GM23248 (cell line): ENCODE measurements at regions not wholly inside any gene's neighbourhood (a gene's known extent, or its start where the extent isn't known, plus 50 kb on each side); places are given as distances from the start of the nearest gene placed in this dataset.

Experiments
- DNase-seq: peaks from one replicate; pipeline ENCODE4 v3.0.0-alpha.2; 2015
- H2AFZ ChIP-seq: fragments of 200-600 bp; sonication (generic); 2 replicates; pipeline ENCODE4 v1.6.1; 2016; ENCODE audit warnings: antibody characterized with exemption
- H3F3A ChIP-seq: fragments of 200-600 bp; sonication (generic); 2 replicates; pipeline ENCODE4 v1.6.1; 2016; ENCODE audit warnings: mild to moderate bottlenecking, antibody characterized with exemption, mixed run types; ENCODE audit not compliant: insufficient read depth
- H3K27ac ChIP-seq: fragments of 200-600 bp; sonication (generic); 2 replicates; pipeline ENCODE4 v1.5.1; 2016; ENCODE audit warnings: mild to moderate bottlenecking
- H3K27me3 ChIP-seq: fragments of 200-600 bp; sonication (generic); replicated peaks from 2 replicates; pipeline ENCODE4 v1.6.1; 2016; ENCODE audit warnings: mild to moderate bottlenecking; ENCODE audit not compliant: insufficient read depth
- H3K36me3 ChIP-seq: fragments of 200-600 bp; sonication (generic); 2 replicates; pipeline ENCODE4 v1.6.1; 2016; ENCODE audit warnings: low read depth, mild to moderate bottlenecking
- H3K4me1 ChIP-seq: fragments of 200-600 bp; sonication (generic); 2 replicates; pipeline ENCODE4 v1.6.1; 2016; ENCODE audit warnings: mild to moderate bottlenecking; ENCODE audit not compliant: insufficient read depth
- H3K4me2 ChIP-seq: fragments of 200-600 bp; sonication (generic); one replicate; pipeline ENCODE4 v1.6.1; 2016; ENCODE audit warnings: mild to moderate bottlenecking; ENCODE audit not compliant: unreplicated experiment
- H3K4me3 ChIP-seq: fragments of 200-600 bp; sonication (generic); 2 replicates; pipeline ENCODE4 v1.5.1; 2016; ENCODE audit warnings: mild to moderate bottlenecking
- H3K79me2 ChIP-seq: fragments of 200-600 bp; sonication (generic); 2 replicates; pipeline ENCODE4 v1.6.1; 2016; ENCODE audit warnings: mild to moderate bottlenecking; ENCODE audit not compliant: insufficient read depth
- H3K9ac ChIP-seq: fragments of 200-600 bp; sonication (generic); 2 replicates; pipeline ENCODE4 v1.6.1; 2016; ENCODE audit warnings: mild to moderate bottlenecking
- H3K9me2 ChIP-seq: fragments of 200-600 bp; sonication (generic); 2 replicates; pipeline ENCODE4 v1.6.1; 2016; ENCODE audit warnings: mixed run types, mild to moderate bottlenecking, moderate library complexity; ENCODE audit not compliant: insufficient read depth
- H3K9me3 ChIP-seq: fragments of 200-600 bp; sonication (generic); one replicate; pipeline ENCODE4 v1.6.1; 2017; ENCODE audit warnings: low read depth
- H4K20me1 ChIP-seq: fragments of 200-600 bp; sonication (generic); 2 replicates; pipeline ENCODE4 v1.6.0; 2016; ENCODE audit not compliant: insufficient read depth
- EZH2 ChIP-seq: fragments of 200-600 bp; sonication (generic); IDR thresholded peaks from 2 replicates; pipeline ENCODE4 v1.6.1; 2018; ENCODE audit warnings: antibody characterized with exemption, mild to moderate bottlenecking; ENCODE audit not compliant: insufficient read depth, poor library complexity, severe bottlenecking
- EZH2phosphoT487 ChIP-seq: fragments of 200-600 bp; sonication (generic); IDR thresholded peaks from 2 replicates; pipeline ENCODE4 v1.6.1; 2018; ENCODE audit warnings: antibody characterized with exemption, moderate library complexity, mild to moderate bottlenecking, low read depth; ENCODE audit not compliant: insufficient read depth
- WGBS, 2 experiments: methylation state at CpG; one replicate each; pipeline ENCODE4 v1.1.6; 2015 to 2017; ENCODE audit warnings: low lambda C conversion rate in 2 of 2, low coverage in 1 of 2; ENCODE audit errors: missing lambda C conversion rate in 2 of 2; 5-methylcytosine and 5-hydroxymethylcytosine counted together
- in situ Hi-C: fragments of 300-500 bp; cut with MboI; formaldehyde crosslinking; loops from 2 replicates; pipeline ENCODE4 v1.15.0; 2020

DNA sequence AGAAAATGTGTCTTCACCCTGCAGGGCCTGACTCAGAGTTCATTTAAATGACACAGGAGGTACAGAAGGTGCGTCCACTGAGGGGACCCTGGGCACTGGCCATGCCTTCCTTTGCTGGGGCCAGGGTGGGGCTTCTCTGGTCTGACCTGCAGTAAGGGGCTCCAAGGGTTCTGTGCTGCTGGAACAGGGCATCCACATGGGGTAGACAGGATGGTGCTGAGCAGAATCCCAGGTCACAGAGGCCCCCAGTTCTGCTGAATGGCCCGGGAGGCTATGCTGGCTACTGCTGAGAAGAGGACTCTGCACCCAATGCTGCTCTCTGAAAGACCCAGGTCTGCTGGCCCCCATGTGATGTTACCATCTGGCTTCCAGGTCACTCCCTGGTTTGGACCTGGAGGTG, 150.4 kb upstream of the GGTLC1 start:
- H3K79me2 ChIP-seq, result no peaks in the 10 kb centered on the region
- TF ChIP-seq EZH2phosphoT487 (no peak), EZH2 (no peak)
- no peaks in the 10 kb centered on the region for H3K4me1 ChIP-seq
- no peaks in the 10 kb centered on the region for H3K27me3 ChIP-seq
- no peaks in the 10 kb centered on the region for H3K9me2 ChIP-seq
- H3K4me2 ChIP-seq, result no peak overlapping the region
- H3K36me3 ChIP-seq, result no peaks in the 10 kb centered on the region
- WGBS, 2 experiments, result 15 to 42% methylated on average over 2 of the region's 2 CpGs
- no peaks in the 10 kb centered on the region for H3F3A ChIP-seq
- H3K9me3 ChIP-seq, result no peaks in the 10 kb centered on the region
- no peak for DNase-seq
- in situ Hi-C loops, result no loop called here
- H3K4me3 ChIP-seq, result no peak overlapping the region
- no peak overlapping the region for H3K27ac ChIP-seq
- no peak overlapping the region for H3K9ac ChIP-seq
- H2AFZ ChIP-seq, result no peak overlapping the region
- H4K20me1 ChIP-seq, result no peaks in the 10 kb centered on the region

DNA sequence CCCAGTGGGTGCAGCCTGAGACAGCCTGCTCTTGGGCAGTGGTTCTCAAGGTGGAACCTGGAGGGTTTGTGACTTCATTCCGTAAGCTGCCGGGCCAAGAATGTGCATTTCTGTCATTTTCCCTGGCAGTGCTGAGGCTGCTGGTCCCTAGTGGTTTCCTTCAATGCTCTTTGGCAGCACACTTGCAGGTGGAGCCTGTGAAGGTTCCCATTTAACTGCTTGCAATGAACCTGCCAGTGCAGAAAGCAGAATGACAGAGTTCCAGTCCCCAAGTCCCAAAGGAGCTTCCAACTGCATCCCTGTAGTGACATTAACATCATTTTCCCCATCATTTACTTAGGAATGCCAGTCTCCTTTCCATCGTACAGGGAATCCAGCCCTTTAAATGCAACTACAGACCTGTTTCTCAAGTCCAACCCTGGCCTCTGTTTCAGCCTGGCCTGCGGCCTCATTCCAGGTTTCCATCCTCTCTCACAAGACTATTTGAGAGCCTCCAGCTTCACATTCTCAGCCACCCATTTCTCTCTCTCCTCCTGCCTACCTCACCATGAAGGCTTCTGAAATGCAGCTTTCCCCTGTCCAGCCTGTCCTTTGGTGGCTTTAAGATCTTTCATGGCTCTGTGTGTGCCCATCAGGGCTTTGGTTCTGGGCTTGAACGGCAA, 149.7 kb upstream of the GGTLC1 start:
- Histone ChIP-seq H3K9me3 (no peaks in the 10 kb centered on the region), H2AFZ (no peak overlapping the region), H3K4me1 (no peaks in the 10 kb centered on the region), H3K27me3 (no peaks in the 10 kb centered on the region), H3K9ac (no peak overlapping the region), H3K79me2 (no peaks in the 10 kb centered on the region), H4K20me1 (no peaks in the 10 kb centered on the region), H3K36me3 (no peaks in the 10 kb centered on the region), H3K4me2 (no peak overlapping the region), H3K4me3 (no peak overlapping the region), H3K9me2 (no peaks in the 10 kb centered on the region), H3F3A (no peaks in the 10 kb centered on the region), H3K27ac (no peak overlapping the region)
- WGBS, 2 experiments, result 33 to 38% methylated on average over 5 of the region's 5 CpGs
- in situ Hi-C loops, result no loop called here
- TF ChIP-seq EZH2phosphoT487 (no peak), EZH2 (no peak)
- DNase-seq, result no peak

DNA sequence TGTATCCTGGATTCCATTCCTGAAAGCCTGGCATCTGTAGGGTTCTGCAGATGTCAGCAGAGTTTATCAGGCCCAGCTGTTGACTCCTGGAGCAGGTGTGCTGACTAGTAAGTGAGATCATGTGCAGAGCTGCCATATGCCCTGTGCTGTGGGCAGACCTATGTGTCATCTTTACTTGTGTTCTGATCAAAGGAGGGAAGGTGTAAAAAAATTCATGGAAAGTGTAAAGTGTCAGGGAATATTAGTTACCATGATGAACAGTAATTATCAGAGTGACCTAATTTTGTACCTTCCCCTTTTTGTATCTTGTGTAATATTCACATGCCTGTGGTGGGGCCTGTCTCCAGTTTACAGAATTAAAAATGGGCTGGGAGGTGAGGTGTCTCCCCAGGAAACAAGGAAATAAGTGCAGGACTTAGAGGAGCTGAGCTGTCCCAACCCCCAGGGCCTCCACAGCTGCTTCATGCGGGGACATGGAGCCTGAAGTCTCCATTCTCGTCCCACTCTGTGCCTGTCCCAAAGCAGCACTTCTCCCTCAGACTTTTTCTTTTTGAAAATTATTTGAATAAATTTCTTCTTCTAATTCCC, 148.2 kb upstream of the GGTLC1 start:
- H3K9ac ChIP-seq, result no peak overlapping the region
- no peaks in the 10 kb centered on the region for H3K9me2 ChIP-seq
- no peak overlapping the region for H3K27ac ChIP-seq
- H3F3A ChIP-seq, result no peaks in the 10 kb centered on the region
- 12 to 14% methylated on average over 2 of the region's 2 CpGs for WGBS, 2 experiments
- H3K79me2 ChIP-seq, result no peaks in the 10 kb centered on the region
- H3K27me3 ChIP-seq, result no peaks in the 10 kb centered on the region
- no peak overlapping the region for H3K4me2 ChIP-seq
- H3K9me3 ChIP-seq, result no peaks in the 10 kb centered on the region
- in situ Hi-C loops, result no loop called here
- H4K20me1 ChIP-seq, result no peaks in the 10 kb centered on the region
- no peak overlapping the region for H2AFZ ChIP-seq
- no peaks in the 10 kb centered on the region for H3K4me1 ChIP-seq
- DNase-seq, result no peak
- no peaks in the 10 kb centered on the region for H3K36me3 ChIP-seq
- no peak for TF ChIP-seq EZH2
- TF ChIP-seq EZH2phosphoT487, result no peak
- H3K4me3 ChIP-seq, result no peak overlapping the region

DNA sequence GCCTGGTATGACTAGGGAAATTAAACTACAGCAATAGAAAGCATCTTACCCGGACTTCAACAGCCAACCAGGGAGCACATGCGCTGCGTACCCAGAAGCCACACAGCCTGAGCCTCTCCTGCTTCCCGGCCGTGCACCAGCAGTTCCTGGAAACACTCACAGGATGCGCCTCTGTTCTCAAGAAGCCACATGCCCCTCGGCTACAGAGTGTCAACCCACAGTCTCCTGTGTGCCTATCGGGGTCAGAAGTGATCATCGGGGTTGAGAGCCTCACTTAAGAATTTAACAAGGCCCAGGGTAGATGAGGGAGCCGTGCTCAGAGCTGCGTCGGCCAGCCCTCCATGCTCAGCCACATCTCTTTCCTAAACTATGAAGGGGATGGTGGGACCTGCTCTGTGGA, 147.2 kb upstream of the GGTLC1 start:
- Histone ChIP-seq H3K79me2 (no peaks in the 10 kb centered on the region), H3K36me3 (no peaks in the 10 kb centered on the region), H3K4me2 (no peak overlapping the region), H3K4me1 (no peaks in the 10 kb centered on the region), H4K20me1 (no peaks in the 10 kb centered on the region), H3K4me3 (no peak overlapping the region), H3K27ac (no peak overlapping the region), H3K9me2 (no peaks in the 10 kb centered on the region), H3K27me3 (no peaks in the 10 kb centered on the region), H2AFZ (no peak overlapping the region), H3K9me3 (no peaks in the 10 kb centered on the region), H3F3A (no peaks in the 10 kb centered on the region), H3K9ac (no peak overlapping the region)
- 58 to 67% methylated on average over 12 of the region's 12 CpGs for WGBS, 2 experiments
- DNase-seq, result no peak
- in situ Hi-C loops, result no loop called here
- no peak for TF ChIP-seq EZH2
- no peak for TF ChIP-seq EZH2phosphoT487
